GM12873 (cell line): ENCODE measurements at regions not wholly inside any gene's neighbourhood (a gene's known extent, or its start where the extent isn't known, plus 50 kb on each side); places are given as distances from the start of the nearest gene placed in this dataset.

Source experiments
- TF ChIP-seq, protein P1 (sequence below): IDR thresholded peaks from 2 replicates; pipeline ENCODE4 v1.5.1; 2012; ENCODE audit warnings: low read depth, mild to moderate bottlenecking, moderate library complexity, low read length, control low read depth; ENCODE audit not compliant: insufficient read depth; ENCODE audit errors: missing control alignments

DNA sequence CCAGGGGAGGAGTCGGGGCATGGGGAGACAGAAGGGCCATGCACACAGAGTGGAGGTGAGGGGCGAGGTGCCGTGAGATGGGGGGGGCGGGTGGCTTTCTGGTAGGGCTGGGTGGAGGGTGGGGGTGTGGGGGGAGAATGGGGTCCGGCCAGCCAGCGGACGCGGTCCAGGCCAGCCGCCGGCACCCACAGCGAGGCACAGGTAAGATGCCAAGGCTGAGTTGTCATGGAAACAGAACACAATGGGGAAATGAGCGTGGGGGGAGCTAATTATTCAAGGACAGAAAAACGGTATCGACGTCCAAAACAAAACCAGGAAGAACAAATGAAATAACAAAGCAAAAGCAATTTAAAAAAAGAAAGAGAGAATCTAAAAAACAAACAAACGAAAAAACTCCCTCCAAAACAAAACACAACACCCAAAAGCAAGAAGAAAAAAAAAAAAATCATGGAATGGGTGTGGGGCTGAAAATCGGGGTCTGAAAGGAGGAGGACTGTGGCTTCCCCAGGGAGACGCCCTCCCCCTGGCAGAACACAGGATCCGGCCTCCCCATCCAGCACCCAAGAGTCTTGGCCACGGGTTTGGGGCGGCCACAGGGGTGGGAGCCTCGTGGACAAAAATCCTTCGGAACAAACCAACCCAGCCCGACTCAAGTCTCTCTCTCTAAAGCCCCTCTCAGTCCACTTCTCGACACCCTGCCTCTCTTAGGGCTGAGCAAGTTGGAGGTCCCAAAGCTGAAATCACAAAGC, 92.5 kb downstream of the PTPRS start:
- TF ChIP-seq, protein P1, sequence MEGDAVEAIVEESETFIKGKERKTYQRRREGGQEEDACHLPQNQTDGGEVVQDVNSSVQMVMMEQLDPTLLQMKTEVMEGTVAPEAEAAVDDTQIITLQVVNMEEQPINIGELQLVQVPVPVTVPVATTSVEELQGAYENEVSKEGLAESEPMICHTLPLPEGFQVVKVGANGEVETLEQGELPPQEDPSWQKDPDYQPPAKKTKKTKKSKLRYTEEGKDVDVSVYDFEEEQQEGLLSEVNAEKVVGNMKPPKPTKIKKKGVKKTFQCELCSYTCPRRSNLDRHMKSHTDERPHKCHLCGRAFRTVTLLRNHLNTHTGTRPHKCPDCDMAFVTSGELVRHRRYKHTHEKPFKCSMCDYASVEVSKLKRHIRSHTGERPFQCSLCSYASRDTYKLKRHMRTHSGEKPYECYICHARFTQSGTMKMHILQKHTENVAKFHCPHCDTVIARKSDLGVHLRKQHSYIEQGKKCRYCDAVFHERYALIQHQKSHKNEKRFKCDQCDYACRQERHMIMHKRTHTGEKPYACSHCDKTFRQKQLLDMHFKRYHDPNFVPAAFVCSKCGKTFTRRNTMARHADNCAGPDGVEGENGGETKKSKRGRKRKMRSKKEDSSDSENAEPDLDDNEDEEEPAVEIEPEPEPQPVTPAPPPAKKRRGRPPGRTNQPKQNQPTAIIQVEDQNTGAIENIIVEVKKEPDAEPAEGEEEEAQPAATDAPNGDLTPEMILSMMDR: no peak

DNA sequence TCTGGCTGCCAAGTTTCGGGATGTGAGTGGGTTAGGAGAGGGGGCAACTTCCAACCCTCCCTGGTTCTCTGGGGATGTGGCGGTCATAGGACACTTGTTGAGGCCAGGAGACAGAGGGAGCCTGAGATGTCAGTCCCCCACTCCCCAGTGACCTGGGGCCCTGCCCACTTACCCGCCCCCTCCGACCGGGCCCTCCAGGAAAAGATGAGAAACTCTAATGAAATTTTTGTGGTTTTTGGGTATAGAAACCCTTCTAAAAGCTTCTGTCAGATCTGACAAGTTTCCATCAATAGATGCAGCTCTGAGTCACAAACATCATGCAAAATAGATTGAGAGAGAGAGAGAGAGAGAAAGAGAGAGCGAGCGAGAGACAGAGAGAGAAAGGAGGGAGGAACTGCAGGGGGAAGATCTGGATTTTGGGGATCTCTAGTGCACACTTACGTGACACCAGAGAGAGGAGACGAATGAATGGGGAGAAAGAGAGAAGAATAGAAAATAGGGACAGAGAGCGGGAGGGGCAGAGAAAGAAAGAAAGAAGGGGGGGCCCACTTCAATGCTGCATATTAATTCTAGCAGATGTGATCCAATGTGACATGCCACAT, 94.0 kb downstream of the PTPRS start:
- TF ChIP-seq, protein P1: no peak

DNA sequence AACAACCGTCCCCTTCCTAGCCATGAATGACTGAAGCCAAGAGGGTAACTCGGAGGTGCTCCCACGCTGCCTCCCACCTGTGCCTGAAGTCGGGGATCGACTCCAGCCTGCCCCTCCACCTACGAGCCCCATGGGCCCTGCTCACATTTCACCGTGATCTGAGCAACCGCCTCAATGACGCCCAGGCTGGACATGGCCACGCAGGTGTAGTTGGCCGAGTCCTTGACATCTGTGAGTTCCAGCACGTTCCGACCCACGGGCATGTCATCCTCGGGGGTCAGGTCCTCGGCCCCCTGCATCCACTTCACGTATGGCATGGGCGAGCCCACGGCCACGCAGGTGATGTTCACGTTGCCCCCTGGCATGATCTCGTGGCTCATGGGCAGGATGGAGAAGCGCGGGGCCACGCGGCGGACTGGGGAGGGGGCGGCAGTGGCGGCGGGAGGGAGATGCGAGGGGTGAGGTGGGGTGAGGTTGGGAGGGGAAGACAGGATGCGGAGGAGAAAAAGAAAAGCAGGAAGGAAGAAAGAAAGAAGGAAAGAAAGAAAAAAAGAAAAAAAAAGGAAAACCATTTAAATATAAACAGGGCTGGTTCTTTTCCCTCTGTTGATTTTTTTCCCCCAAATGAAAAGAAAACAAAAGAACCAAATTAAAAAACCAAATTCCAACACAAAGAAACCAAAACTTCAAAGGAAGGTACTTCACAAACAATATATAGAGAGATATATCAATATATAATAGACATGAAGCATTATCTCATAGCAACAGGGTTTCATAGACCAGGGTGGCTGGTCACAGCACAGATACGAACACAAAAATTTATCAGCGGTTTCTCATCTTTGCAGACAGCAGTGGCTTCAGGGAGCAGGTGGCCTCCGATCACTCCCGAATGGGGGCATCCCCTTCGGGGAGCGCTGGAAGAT, 94.7 kb downstream of the PTPRS start:
- TF ChIP-seq, protein P1: no peak

DNA sequence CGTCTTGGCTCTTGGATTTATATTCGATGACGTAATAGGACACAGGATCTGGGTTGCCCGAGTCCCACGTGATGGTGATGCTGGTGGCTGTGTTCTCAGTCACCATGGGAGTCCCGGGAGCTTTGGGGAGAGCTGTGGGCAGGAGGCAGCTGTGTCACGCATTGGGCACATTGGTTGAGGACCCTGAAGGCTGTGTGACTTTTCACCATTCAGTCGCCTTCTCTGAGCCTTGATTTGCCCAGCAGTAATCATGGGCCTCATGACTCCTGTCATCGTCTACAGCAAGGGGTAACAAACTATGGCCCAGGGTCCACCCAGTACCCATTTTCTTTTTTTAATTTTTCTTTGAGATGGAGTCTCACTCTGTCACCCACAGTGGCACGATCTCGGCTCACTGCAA, 96.3 kb downstream of the PTPRS start:
- TF ChIP-seq, protein P1: no peak

DNA sequence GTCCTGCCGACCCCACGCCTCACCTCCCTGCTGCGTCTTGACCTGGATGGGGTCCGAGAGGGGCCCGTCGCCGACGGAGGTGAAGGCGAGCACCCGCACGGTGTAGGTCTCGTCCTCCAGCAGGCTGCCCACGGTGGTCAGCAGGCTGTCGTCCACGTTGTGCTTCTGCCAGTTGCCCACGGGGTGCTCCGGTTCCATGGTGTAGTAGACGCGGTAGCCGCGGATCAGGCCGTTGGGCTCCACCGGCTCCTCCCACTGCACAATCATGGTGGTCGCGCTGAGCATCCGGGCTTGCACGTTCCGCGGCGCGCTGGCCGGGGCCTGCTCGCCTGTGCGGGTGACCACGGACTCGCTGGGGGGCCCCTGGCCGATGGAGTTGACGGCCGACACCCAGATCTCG, 96.7 kb downstream of the PTPRS start:
- TF ChIP-seq, protein P1: no peak

DNA sequence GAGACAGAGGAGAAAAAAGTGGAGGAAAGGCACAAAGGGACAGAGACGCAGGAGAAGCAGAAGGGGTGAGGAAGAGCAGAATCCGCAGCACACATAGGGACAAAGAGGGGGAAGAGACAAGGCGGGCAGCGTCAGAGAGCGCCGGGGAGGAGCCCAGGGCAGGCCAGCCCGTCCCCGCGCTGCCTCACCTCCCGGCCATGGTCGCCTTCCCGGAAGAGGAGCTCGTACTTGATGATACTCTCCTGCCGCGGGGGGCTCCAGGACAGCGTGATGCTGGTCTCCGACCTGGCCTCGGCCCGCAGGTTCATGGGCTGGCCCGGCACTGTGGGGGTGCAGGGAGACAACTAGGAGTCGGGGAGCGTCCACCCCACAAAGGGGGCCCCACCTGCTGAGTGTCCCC, 100.6 kb downstream of the PTPRS start:
- TF ChIP-seq, protein P1: no peak

DNA sequence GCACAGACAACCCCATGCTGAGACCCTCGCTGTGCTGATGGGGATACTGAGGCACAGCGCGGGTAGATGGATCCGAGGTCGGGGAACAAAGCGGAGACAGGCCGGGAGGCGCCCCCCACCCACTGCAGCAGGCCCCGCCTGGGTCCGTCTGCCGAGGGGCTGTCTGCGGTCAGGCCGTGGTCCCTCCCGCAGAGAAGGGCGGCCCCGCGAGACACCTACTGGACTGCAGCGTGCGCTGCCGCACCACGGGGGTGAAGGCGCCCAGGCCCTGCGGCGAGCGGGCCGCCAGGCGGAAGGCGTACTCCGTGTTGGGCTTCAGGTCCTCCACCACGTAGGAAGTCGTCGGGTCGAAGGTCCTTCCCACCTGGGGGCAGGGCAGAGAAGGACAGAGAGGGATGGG, 101.9 kb downstream of the PTPRS start:
- TF ChIP-seq, protein P1: no peak
